ENCODE measurements at regions not wholly inside any gene's neighbourhood (a gene's known extent, or its start where the extent isn't known, plus 50 kb on each side); places are given as distances from the start of the nearest gene placed in this dataset.
A peak's percentile ranks its signal among the peaks of the same experiment; 100 is the strongest.

GRCh38 chr12:25689996-25690501 lies 137.0 kb upstream of the LMNTD1 start:
- TF ChIP-seq SIN3A (IDR thresholded peaks at IDR 0.05; ENCODE audit: borderline replicate concordance, insufficient read depth, low read length) (no peak), TAF1 (IDR thresholded peaks at IDR 0.05; ENCODE audit: borderline replicate concordance, insufficient read depth, low read length) (no peak), FOXP2 (optimal IDR thresholded peaks at IDR 0.05; ENCODE audit: borderline replicate concordance, extremely low read depth, extremely low read length, insufficient read depth) (no peak), POLR2AphosphoS5 (IDR thresholded peaks at IDR 0.05; ENCODE audit: low read depth, low read length) (no peak)
- TF ChIP-seq, protein P1, sequence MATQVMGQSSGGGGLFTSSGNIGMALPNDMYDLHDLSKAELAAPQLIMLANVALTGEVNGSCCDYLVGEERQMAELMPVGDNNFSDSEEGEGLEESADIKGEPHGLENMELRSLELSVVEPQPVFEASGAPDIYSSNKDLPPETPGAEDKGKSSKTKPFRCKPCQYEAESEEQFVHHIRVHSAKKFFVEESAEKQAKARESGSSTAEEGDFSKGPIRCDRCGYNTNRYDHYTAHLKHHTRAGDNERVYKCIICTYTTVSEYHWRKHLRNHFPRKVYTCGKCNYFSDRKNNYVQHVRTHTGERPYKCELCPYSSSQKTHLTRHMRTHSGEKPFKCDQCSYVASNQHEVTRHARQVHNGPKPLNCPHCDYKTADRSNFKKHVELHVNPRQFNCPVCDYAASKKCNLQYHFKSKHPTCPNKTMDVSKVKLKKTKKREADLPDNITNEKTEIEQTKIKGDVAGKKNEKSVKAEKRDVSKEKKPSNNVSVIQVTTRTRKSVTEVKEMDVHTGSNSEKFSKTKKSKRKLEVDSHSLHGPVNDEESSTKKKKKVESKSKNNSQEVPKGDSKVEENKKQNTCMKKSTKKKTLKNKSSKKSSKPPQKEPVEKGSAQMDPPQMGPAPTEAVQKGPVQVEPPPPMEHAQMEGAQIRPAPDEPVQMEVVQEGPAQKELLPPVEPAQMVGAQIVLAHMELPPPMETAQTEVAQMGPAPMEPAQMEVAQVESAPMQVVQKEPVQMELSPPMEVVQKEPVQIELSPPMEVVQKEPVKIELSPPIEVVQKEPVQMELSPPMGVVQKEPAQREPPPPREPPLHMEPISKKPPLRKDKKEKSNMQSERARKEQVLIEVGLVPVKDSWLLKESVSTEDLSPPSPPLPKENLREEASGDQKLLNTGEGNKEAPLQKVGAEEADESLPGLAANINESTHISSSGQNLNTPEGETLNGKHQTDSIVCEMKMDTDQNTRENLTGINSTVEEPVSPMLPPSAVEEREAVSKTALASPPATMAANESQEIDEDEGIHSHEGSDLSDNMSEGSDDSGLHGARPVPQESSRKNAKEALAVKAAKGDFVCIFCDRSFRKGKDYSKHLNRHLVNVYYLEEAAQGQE (IDR thresholded peaks at IDR 0.05; ENCODE audit: insufficient read depth in 1 of 2, low read depth in 2 of 2, low read length in 2 of 2): no peak

DNA sequence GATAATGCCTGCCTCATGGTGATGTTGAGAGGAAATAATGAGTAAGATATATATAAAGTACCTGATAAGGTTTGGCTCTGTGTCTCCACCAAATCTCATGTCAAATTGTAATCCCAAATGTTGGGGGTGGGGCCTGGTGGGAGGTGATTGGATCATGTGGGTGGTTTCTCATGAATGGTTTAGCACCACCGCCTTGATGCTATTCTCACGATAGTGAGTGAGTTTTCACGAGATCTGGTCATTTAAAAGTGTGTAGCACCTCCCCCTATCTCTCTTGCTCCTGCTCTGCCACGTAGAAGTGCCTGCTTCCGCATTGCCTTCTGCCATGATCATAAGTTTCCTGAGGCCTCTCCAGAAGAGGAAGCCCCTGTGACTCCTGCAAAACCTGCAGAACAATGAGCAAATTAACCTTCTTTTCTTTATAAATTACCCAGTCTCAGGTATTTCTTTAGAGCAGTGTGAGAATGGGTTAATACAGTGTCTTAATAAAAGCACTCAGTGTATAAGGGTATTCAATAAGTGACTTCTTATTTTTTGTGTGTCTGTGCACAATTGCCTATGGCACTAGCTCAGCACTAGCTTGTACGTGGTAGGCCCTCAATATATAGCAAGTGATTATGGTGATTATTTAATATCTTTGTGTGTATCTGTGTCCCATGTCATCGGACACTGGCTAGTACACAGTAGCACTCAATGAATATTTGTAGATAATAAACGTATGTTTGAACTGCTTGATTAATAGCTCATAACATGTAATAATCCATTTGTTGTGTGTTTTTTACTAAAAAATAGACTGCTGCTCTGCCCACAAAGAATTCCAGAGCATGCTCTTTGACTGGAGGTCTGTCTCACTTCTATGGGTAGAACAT lies 138.1 kb upstream of the LMNTD1 start:
- TF ChIP-seq SIN3A (IDR thresholded peaks at IDR 0.05; ENCODE audit: borderline replicate concordance, insufficient read depth, low read length): no peak

DNA sequence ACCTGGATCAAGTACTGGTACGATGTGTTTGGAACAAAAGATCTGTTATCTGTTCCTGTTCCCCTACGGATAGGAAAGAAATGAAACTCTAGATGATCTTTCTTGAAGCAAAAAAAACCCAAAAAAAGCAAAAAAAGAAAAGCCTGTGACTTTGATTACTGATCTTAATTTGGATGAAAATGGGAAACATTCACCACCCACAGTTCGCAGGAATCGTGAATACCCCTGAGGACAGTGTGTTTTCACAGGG lies 138.7 kb upstream of the LMNTD1 start:
- TF ChIP-seq TAF1 (IDR thresholded peaks at IDR 0.05; ENCODE audit: borderline replicate concordance, insufficient read depth, low read length) (no peak), SIN3A (IDR thresholded peaks at IDR 0.05; ENCODE audit: borderline replicate concordance, insufficient read depth, low read length) (no peak), FOXP2 (optimal IDR thresholded peaks at IDR 0.05; ENCODE audit: borderline replicate concordance, extremely low read depth, extremely low read length, insufficient read depth) (no peak), POLR2AphosphoS5 (IDR thresholded peaks at IDR 0.05; ENCODE audit: low read depth, low read length) (no peak)
- TF ChIP-seq, protein P1 (IDR thresholded peaks at IDR 0.05; ENCODE audit: insufficient read depth in 1 of 2, low read depth in 2 of 2, low read length in 2 of 2): no peak

DNA sequence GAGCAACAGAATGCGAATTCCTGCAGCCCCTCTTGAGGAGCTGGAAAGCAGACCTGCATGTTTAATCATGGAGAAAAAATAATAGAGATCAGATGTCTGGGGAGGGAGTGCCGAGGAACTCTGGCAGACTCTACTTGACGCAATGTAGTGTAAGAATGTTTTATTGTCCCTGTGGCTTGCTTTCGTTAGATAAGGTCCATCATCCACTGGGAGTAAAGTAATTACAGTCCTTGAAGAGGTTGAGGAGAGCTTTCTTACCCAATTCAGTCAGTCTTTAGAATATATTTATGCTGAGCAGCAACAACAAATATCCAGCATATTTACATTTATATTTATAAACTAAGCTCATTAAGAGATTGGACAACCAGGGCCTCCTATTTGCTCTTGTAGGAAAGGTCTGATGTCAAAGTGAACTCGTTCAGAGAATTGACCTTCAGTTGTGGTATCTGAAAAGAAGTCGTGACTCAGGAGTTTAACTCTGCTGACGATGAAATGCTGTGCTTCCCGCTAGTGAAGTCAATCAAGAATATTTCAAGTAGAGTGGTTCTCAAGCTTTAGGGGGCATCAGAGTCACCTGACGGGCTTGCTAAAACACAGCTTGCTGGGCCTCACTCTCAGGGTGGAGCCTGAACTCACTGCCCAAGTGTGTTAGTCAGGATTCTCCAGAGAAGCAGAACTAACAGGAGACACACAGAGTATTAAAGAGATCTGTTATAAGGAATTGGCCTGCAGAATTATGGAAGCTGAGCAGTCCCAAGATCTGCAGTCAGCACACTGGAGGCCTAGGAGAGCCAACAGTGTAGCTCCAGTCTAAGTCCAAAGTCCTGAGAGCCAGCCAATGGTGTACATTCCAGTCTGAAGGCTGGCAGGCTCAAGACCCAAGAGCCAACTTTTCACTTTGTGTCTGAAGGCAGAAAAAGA lies 139.3 kb upstream of the LMNTD1 start:
- TF ChIP-seq, protein P1 (IDR thresholded peaks at IDR 0.05; ENCODE audit: insufficient read depth in 1 of 2, low read depth in 2 of 2, low read length in 2 of 2): peak in 1 of 2 experiments; percentile 17; a peak in 1 of 4 replicates
- TF ChIP-seq TAF1 (IDR thresholded peaks at IDR 0.05; ENCODE audit: borderline replicate concordance, insufficient read depth, low read length) (no peak), SIN3A (IDR thresholded peaks at IDR 0.05; ENCODE audit: borderline replicate concordance, insufficient read depth, low read length) (0 out of 2 replicates have a peak, but pooled peaks have one; percentile 54), POLR2AphosphoS5 (IDR thresholded peaks at IDR 0.05; ENCODE audit: low read depth, low read length) (no peak), FOXP2 (optimal IDR thresholded peaks at IDR 0.05; ENCODE audit: borderline replicate concordance, extremely low read depth, extremely low read length, insufficient read depth) (no peak)

DNA sequence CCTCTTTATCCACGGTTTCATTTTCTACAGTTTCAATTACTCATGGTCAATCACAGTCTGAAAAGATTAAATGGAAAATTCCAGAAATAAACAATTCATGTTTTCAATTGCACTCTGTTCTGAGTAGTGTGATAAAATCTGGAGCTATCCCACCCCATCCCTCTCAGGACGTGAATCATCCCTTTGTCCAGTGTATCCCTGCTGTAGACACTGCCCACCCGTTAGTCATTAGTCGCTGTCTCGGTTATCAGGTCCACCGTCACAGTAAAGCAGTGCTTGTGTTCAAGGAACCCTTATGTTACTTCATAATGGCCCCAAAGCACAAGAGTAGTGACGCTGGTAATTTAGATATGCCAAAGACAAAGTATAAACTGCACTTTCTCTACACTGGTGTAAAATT lies 141.0 kb upstream of the LMNTD1 start:
- no peak for TF ChIP-seq POLR2AphosphoS5 (IDR thresholded peaks at IDR 0.05; ENCODE audit: low read depth, low read length)
- TF ChIP-seq, protein P1 (IDR thresholded peaks at IDR 0.05; ENCODE audit: insufficient read depth in 1 of 2, low read depth in 2 of 2, low read length in 2 of 2): peak in 1 of 2 experiments; percentile 59; a peak in 1 of 4 replicates
- TF ChIP-seq TAF1 (IDR thresholded peaks at IDR 0.05; ENCODE audit: borderline replicate concordance, insufficient read depth, low read length): no peak
- TF ChIP-seq SIN3A (IDR thresholded peaks at IDR 0.05; ENCODE audit: borderline replicate concordance, insufficient read depth, low read length): peak; percentile 89; the same call in 1 of the 2 replicates
- no peak for TF ChIP-seq FOXP2 (optimal IDR thresholded peaks at IDR 0.05; ENCODE audit: borderline replicate concordance, extremely low read depth, extremely low read length, insufficient read depth)
